ENCODE measurements at regions not wholly inside any gene's neighbourhood (a gene's known extent, or its start where the extent isn't known, plus 50 kb on each side); places are given as distances from the start of the nearest gene placed in this dataset.
A peak's percentile ranks its signal among the peaks of the same experiment; 100 is the strongest.
"Not testable (repeated sequence)": the region's sequence is repeated elsewhere in the genome, so short reads cannot be mapped to it uniquely, and the experiment has no call there.

- DNase-seq (ENCODE audit: low spot score); ATAC-seq (ENCODE audit: low FRiP score): not testable (repeated sequence)
Measured at GRCh38 chr1:145553795-145554194, 54.0 kb upstream of the GPR89A start.

- ATAC-seq (ENCODE audit: low FRiP score) (no peak), DNase-seq (ENCODE audit: low spot score) (no peak)
- TF ChIP-seq, protein P1, sequence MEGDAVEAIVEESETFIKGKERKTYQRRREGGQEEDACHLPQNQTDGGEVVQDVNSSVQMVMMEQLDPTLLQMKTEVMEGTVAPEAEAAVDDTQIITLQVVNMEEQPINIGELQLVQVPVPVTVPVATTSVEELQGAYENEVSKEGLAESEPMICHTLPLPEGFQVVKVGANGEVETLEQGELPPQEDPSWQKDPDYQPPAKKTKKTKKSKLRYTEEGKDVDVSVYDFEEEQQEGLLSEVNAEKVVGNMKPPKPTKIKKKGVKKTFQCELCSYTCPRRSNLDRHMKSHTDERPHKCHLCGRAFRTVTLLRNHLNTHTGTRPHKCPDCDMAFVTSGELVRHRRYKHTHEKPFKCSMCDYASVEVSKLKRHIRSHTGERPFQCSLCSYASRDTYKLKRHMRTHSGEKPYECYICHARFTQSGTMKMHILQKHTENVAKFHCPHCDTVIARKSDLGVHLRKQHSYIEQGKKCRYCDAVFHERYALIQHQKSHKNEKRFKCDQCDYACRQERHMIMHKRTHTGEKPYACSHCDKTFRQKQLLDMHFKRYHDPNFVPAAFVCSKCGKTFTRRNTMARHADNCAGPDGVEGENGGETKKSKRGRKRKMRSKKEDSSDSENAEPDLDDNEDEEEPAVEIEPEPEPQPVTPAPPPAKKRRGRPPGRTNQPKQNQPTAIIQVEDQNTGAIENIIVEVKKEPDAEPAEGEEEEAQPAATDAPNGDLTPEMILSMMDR (IDR thresholded peaks at IDR 0.05), result no peak
Measured at GRCh38 chr1:145545055-145545454, 62.7 kb upstream of the GPR89A start.

DNA sequence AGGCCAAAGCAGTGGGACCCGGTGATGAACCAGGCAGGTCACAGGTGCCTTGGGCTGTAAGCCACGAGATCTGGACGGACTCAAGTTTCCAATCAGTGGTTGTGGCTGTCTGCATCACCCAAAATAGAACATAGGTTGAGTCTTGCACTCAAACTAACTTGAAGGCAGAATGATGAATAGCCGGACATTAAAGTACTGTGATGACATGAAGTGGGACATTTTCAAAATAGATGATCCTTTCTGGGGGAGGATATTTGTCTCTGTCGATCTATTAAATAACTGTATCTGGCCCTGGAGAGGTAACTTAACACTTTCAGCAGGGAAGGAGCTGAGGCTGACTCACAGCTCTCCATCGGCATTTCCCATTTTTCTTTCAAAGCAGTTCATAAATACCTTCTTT lies 66.1 kb upstream of the GPR89A start:
- DNase-seq (ENCODE audit: low spot score); ATAC-seq (ENCODE audit: low FRiP score): not testable (repeated sequence)

- not testable (repeated sequence) for ATAC-seq (ENCODE audit: low FRiP score); DNase-seq (ENCODE audit: low spot score)
Measured at GRCh38 chr1:145541246-145541645, 66.5 kb upstream of the GPR89A start.

DNA sequence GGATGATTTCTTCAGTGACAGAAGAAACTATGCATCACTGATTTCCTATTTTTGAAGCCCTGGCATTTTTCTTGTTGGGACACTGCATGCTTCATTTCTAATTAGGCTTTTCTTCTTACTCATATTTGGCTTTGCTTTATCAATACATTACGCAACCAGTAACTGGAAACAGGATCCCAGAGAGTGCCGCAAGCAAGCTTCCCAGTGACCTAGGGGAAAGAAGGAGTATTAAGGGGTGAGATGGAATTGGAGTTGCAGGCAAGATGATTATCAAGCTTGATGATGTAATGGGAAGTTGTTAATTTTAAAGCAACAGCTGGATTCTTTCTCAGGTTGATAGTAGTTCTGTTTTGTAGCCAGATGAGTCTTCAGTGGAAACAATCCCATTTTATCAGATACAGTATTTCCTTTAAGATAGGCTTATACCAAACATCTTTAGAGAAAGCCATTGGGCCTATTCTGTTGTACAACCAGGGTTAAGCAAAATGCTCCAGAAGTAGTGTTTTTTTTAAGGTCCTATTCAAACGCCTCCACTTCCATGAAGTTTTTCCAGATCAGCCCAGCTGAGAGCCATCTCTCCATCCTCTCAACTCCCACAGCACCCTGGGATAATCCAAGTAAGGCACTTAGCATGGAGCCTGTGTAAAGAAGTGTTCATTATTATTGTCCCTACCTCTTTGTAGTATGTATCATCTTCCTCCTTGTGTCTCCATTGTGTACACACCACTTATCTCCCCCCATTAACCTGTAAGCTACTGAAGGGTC lies 69.5 kb upstream of the GPR89A start:
- not testable (repeated sequence) for DNase-seq (ENCODE audit: low spot score); ATAC-seq (ENCODE audit: low FRiP score)

GRCh38 chr1:145537003-145537402 lies 70.8 kb upstream of the GPR89A start:
- ATAC-seq (ENCODE audit: low FRiP score); DNase-seq (ENCODE audit: low spot score): not testable (repeated sequence)

DNA sequence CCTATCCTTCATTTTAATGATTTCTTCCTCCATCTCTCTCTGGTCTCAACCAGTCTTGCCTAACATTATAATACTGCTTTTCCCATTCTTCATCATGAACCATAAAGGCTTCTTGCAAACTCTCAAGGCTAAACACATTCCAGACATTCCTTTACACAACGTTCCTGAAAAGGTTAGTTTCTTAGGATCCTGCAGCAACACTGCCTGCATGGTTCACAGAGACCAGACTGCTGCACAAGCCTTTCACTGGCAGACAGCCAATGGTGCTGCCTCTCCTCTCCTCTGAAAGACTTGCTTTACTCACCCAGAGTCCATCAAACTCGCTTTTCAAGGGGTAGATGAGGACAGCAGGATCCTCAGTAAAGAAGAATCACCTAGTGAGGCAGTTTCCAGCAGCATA lies 72.3 kb upstream of the GPR89A start:
- DNase-seq (ENCODE audit: low spot score), result not testable (repeated sequence)
- ATAC-seq (ENCODE audit: low FRiP score), result peak; percentile 35

- not testable (repeated sequence) for ATAC-seq (ENCODE audit: low FRiP score); DNase-seq (ENCODE audit: low spot score)
Measured at GRCh38 chr1:145528068-145528564, 79.7 kb upstream of the GPR89A start.

DNA sequence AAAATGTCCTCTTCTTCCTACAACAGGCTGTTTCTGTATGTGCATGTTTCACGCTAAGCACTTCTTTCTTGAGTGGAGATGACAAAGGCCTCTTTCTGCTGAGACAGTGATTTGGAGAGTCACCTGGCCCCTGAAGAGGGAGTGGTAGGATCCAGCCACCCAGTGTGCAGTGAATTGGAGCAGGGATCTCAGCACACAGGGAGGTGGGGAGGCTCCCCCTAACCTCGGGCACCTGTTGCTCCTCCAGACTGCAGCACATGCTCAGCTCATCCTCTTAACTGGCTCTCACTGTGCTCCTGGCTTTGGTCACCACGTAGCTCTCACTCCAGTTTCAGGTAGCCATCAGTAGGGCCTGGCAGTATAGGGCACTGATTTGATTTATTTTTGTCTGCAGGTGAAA lies 87.6 kb upstream of the GPR89A start:
- not testable (repeated sequence) for ATAC-seq (ENCODE audit: low FRiP score); DNase-seq (ENCODE audit: low spot score)

DNA sequence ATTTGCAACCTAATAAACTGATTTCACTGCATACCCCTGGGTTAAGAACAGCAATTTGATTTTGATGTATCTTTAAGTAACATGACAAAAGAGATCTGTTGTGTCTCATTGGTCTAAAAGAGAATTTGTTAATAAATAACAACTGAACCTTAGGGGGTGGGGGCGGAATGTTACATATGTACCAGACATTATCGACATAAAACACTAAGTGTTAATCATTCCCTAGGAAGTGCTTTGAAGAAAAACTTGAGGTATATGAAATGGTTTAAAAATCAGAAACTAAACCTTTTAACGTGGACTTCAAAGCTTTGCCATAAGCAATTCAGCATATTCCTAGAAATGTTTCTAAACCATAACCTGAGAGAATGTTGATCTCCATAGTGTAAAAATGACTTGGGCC lies 88.5 kb upstream of the GPR89A start:
- not testable (repeated sequence) for DNase-seq (ENCODE audit: low spot score); ATAC-seq (ENCODE audit: low FRiP score)

DNA sequence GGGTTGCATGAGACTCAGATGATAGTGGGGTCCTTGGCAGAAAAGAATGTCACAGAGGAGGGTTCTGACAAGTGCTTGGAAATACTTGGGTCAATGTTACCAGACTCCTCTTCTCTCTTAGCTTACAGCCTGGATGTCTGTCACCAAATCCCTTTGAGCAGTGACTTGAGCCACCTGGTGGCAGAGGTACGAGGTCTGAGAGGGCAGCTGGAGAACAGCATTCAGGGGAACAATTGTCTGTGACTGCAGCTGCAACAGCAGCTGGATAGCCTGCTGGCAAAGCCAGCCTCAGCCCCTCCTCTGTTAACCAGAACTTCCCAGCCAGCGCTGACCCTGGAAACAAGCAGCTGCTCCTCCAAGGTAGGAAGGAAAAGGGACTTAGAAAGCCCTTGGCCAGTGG lies 87.6 kb upstream of the NBPF20 start:
- not testable (repeated sequence) for DNase-seq (ENCODE audit: low spot score); ATAC-seq (ENCODE audit: low FRiP score)

GRCh38 chr1:145508053-145508452 lies 82.7 kb upstream of the NBPF20 start:
- not testable (repeated sequence) for DNase-seq (ENCODE audit: low spot score)
- peak; percentile 90 for ATAC-seq (ENCODE audit: low FRiP score)

GRCh38 chr1:145505663-145506647 lies 80.6 kb upstream of the NBPF20 start:
- peak; percentile 71 for ATAC-seq (ENCODE audit: low FRiP score)
- DNase-seq (ENCODE audit: low spot score), result not testable (repeated sequence)

DNA sequence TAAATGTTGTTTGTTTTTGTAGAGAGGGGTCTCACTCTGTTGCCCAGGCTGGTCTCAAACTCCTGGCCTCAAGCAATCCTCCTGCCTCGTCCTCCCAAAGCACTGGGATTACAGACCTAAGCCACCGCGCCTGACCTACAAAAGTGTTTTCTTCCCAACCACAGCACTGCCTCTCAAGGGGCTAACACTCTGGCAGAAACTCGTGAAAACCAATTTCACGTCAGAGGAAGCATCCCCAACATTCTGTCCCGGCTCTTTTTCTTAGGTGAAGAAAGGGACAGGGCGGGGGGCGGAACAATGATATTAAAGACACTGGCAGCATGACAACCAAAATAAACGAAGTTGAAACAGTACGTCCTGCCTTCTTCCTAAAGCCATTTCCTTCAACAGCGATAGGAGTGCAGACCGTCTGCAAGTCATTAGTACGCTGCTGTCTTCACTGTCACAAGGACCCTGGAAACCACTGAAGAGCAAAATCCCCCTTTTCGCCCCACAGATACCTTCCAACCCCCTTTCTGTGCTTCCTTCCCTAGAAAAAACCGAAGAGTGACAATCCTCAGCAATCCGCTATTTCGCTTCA lies 79.5 kb upstream of the NBPF20 start:
- DNase-seq (ENCODE audit: low spot score); ATAC-seq (ENCODE audit: low FRiP score): not testable (repeated sequence)

- DNase-seq (ENCODE audit: low spot score); ATAC-seq (ENCODE audit: low FRiP score): not testable (repeated sequence)
Measured at GRCh38 chr1:145504310-145504709, 78.9 kb upstream of the NBPF20 start.

- ATAC-seq (ENCODE audit: low FRiP score); DNase-seq (ENCODE audit: low spot score): not testable (repeated sequence)
Measured at GRCh38 chr1:145500251-145500650, 74.8 kb upstream of the NBPF20 start.

GRCh38 chr1:145495077-145495871 lies 69.9 kb upstream of the NBPF20 start:
- ATAC-seq (ENCODE audit: low FRiP score); DNase-seq (ENCODE audit: low spot score): not testable (repeated sequence)
